Neural cell (in vitro differentiated cells): ENCODE measurements at regions not wholly inside any gene's neighbourhood (a gene's known extent, or its start where the extent isn't known, plus 50 kb on each side); places are given as distances from the start of the nearest gene placed in this dataset.

Experiments used
- H2AFZ ChIP-seq: fragments of 200-600, 300-800 bp; sonication (generic), shearing (Covaris generic); 2 replicates; pipeline ENCODE4 v1.6.0; 2014; ENCODE audit warnings: low read depth, mild to moderate bottlenecking, antibody characterized with exemption, low read length, moderate library complexity
- H3F3A ChIP-seq: fragments of 200-600 bp; shearing (Covaris generic); 2 replicates; pipeline ENCODE4 v1.6.1; 2016; ENCODE audit warnings: mild to moderate bottlenecking, moderate library complexity, mixed read lengths, antibody characterized with exemption, low read length; ENCODE audit not compliant: insufficient read depth, poor library complexity, severe bottlenecking
- H3K27ac ChIP-seq: fragments of 200-600, 300-800 bp; sonication (generic), shearing (Covaris generic); 2 replicates; pipeline ENCODE4 v1.5.1; 2014; ENCODE audit warnings: mild to moderate bottlenecking, low read length, moderate library complexity
- H3K27me3 ChIP-seq: fragments of 300-800, 200-600 bp; sonication (generic), shearing (Covaris generic); 2 replicates; pipeline ENCODE4 v1.6.0; 2014; ENCODE audit warnings: mild to moderate bottlenecking, low read depth, low read length, moderate library complexity; ENCODE audit not compliant: insufficient read depth
- H3K36me3 ChIP-seq: fragments of 300-800, 200-600 bp; sonication (generic), shearing (Covaris generic); 2 replicates; pipeline ENCODE4 v1.5.1; 2014; ENCODE audit warnings: mild to moderate bottlenecking, antibody characterized with exemption, low read length, moderate library complexity; ENCODE audit not compliant: insufficient read depth
- H3K4me2 ChIP-seq: fragments of 300-800, 200-600 bp; sonication (generic), shearing (Covaris generic); 2 replicates; pipeline ENCODE4 v1.6.0; 2014; ENCODE audit warnings: mild to moderate bottlenecking, low read length
- H3K4me3 ChIP-seq: fragments of 300-800, 200-600 bp; sonication (generic), shearing (Covaris generic); 2 replicates; pipeline ENCODE4 v1.5.1; 2014; ENCODE audit warnings: mild to moderate bottlenecking, low read length, moderate library complexity
- H3K79me2 ChIP-seq: fragments of 200-600 bp; shearing (Covaris generic); replicated peaks from 2 replicates; pipeline ENCODE4 v1.6.0; 2014; ENCODE audit warnings: mild to moderate bottlenecking, low read length, moderate library complexity; ENCODE audit not compliant: insufficient read depth
- H3K9ac ChIP-seq: fragments of 300-800, 200-600 bp; sonication (generic), shearing (Covaris generic); 2 replicates; pipeline ENCODE4 v1.6.1; 2016; ENCODE audit warnings: mild to moderate bottlenecking, low read length, mixed read lengths
- H3K9me2 ChIP-seq: fragments of 200-600 bp; shearing (Covaris generic); 2 replicates; pipeline ENCODE4 v1.6.1; 2016; ENCODE audit warnings: mild to moderate bottlenecking, low read length, mixed read lengths; ENCODE audit not compliant: insufficient read depth
- H3K9me3 ChIP-seq: fragments of 200-600, 300-800 bp; sonication (generic), shearing (Covaris generic); 2 replicates; pipeline ENCODE4 v1.6.1; 2016; ENCODE audit warnings: mild to moderate bottlenecking, mixed run types, low read length, moderate library complexity, mixed read lengths
- H4K20me1 ChIP-seq: fragments of 200-600 bp; shearing (Covaris generic); 2 replicates; pipeline ENCODE4 v1.6.1; 2016; ENCODE audit warnings: mild to moderate bottlenecking, mixed run types; ENCODE audit not compliant: insufficient read depth
- CTCF ChIP-seq: fragments of 450-650 bp; IDR thresholded peaks from 2 replicates; pipeline ENCODE4 v1.5.1; 2014; ENCODE audit warnings: antibody characterized with exemption, mild to moderate bottlenecking, moderate library complexity; ENCODE audit not compliant: poor library complexity, severe bottlenecking
- EP300 ChIP-seq: fragments of 450-650 bp; conservative IDR thresholded peaks from 2 replicates; pipeline ENCODE4 v1.6.1; 2014; ENCODE audit warnings: antibody characterized with exemption, mild to moderate bottlenecking, moderate library complexity; ENCODE audit not compliant: poor library complexity, severe bottlenecking
- EZH2 ChIP-seq: fragments of 200-600, 300-800 bp; shearing (Covaris generic), sonication (generic); IDR thresholded peaks from 2 replicates; pipeline ENCODE4 v1.6.1; 2014; ENCODE audit warnings: antibody characterized with exemption, low read length, borderline replicate concordance, mild to moderate bottlenecking; ENCODE audit not compliant: insufficient read depth, poor library complexity, severe bottlenecking
- MXI1 ChIP-seq: fragments of 450-650 bp; conservative IDR thresholded peaks from 2 replicates; pipeline ENCODE4 v1.6.1; 2014; ENCODE audit warnings: antibody characterized with exemption, mild to moderate bottlenecking; ENCODE audit not compliant: poor library complexity, severe bottlenecking
- POLR2AphosphoS5 ChIP-seq: IDR thresholded peaks from 2 replicates; pipeline ENCODE4 v1.6.1; 2012
- RAD21 ChIP-seq: fragments of 450-650 bp; conservative IDR thresholded peaks from 2 replicates; pipeline ENCODE4 v1.6.1; 2014; ENCODE audit warnings: antibody characterized with exemption, mild to moderate bottlenecking, moderate library complexity
- SMC3 ChIP-seq: fragments of 450-650 bp; conservative IDR thresholded peaks from 2 replicates; pipeline ENCODE4 v1.6.1; 2014; ENCODE audit warnings: antibody characterized with exemption, mild to moderate bottlenecking, moderate library complexity; ENCODE audit not compliant: poor library complexity
- TAF1 ChIP-seq: IDR thresholded peaks from 2 replicates; pipeline ENCODE4 v1.6.1; 2012; ENCODE audit warnings: low read depth
- TF ChIP-seq, protein P1 (sequence below): IDR thresholded peaks from 2 replicates; pipeline ENCODE4 v1.6.1; 2012; ENCODE audit warnings: borderline replicate concordance

GRCh38 chr4:138826322-138826721, 189.3 kb upstream of the NOCT start:
- Histone ChIP-seq H2AFZ (no peak overlapping the region), H3K36me3 (no peaks in the 10 kb centered on the region), H3K9me2 (no peaks in the 10 kb centered on the region), H3K4me2 (no peak overlapping the region), H3K9ac (no peak overlapping the region), H3K9me3 (no peaks in the 10 kb centered on the region), H3K79me2 (no peaks in the 10 kb centered on the region), H3K27ac (no peak overlapping the region), H3K4me3 (no peak overlapping the region), H3F3A (no peaks in the 10 kb centered on the region), H3K27me3 (no peaks in the 10 kb centered on the region), H4K20me1 (no peaks in the 10 kb centered on the region)
- TF ChIP-seq, protein P1, sequence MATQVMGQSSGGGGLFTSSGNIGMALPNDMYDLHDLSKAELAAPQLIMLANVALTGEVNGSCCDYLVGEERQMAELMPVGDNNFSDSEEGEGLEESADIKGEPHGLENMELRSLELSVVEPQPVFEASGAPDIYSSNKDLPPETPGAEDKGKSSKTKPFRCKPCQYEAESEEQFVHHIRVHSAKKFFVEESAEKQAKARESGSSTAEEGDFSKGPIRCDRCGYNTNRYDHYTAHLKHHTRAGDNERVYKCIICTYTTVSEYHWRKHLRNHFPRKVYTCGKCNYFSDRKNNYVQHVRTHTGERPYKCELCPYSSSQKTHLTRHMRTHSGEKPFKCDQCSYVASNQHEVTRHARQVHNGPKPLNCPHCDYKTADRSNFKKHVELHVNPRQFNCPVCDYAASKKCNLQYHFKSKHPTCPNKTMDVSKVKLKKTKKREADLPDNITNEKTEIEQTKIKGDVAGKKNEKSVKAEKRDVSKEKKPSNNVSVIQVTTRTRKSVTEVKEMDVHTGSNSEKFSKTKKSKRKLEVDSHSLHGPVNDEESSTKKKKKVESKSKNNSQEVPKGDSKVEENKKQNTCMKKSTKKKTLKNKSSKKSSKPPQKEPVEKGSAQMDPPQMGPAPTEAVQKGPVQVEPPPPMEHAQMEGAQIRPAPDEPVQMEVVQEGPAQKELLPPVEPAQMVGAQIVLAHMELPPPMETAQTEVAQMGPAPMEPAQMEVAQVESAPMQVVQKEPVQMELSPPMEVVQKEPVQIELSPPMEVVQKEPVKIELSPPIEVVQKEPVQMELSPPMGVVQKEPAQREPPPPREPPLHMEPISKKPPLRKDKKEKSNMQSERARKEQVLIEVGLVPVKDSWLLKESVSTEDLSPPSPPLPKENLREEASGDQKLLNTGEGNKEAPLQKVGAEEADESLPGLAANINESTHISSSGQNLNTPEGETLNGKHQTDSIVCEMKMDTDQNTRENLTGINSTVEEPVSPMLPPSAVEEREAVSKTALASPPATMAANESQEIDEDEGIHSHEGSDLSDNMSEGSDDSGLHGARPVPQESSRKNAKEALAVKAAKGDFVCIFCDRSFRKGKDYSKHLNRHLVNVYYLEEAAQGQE, result no peak
- TF ChIP-seq POLR2AphosphoS5 (no peak), EP300 (no peak), TAF1 (no peak), CTCF (no peak), EZH2 (no peak), RAD21 (no peak), MXI1 (no peak), SMC3 (no peak)

- no peaks in the 10 kb centered on the region for H3F3A ChIP-seq
- TF ChIP-seq RAD21, result no peak
- TF ChIP-seq EP300, result no peak
- TF ChIP-seq POLR2AphosphoS5, result no peak
- no peak for TF ChIP-seq SMC3
- TF ChIP-seq TAF1, result no peak
- TF ChIP-seq CTCF, result no peak
- TF ChIP-seq EZH2, result no peak
- TF ChIP-seq MXI1, result no peak
- TF ChIP-seq, protein P1, result no peak
- no peaks in the 10 kb centered on the region for H3K9me2 ChIP-seq
- H4K20me1 ChIP-seq, result no peaks in the 10 kb centered on the region
- H3K79me2 ChIP-seq, result no peaks in the 10 kb centered on the region
- H3K27me3 ChIP-seq, result no peaks in the 10 kb centered on the region
- H3K9me3 ChIP-seq, result no peaks in the 10 kb centered on the region
- H3K9ac ChIP-seq, result no peak overlapping the region
- H3K4me3 ChIP-seq, result no peak overlapping the region
- H2AFZ ChIP-seq, result no peak overlapping the region
- no peak overlapping the region for H3K4me2 ChIP-seq
- no peaks in the 10 kb centered on the region for H3K36me3 ChIP-seq
- H3K27ac ChIP-seq, result no peak overlapping the region
Measured at GRCh38 chr4:138821331-138821730, 194.2 kb upstream of the NOCT start.
